RCC 7860 (cell line): ENCODE measurements at regions not wholly inside any gene's neighbourhood (a gene's known extent, or its start where the extent isn't known, plus 50 kb on each side); places are given as distances from the start of the nearest gene placed in this dataset.

ENCODE experiments used
- DNase-seq: peaks from one replicate; pipeline ENCODE4 v3.0.0-alpha.2; 2015; ENCODE audit warnings: low spot score
- FAIRE-seq: peaks from 2 replicates; lab custom pipeline; 2012; peaks lifted over from hg19 to GRCh38; lab: Jason Lieb, UNC

DNA sequence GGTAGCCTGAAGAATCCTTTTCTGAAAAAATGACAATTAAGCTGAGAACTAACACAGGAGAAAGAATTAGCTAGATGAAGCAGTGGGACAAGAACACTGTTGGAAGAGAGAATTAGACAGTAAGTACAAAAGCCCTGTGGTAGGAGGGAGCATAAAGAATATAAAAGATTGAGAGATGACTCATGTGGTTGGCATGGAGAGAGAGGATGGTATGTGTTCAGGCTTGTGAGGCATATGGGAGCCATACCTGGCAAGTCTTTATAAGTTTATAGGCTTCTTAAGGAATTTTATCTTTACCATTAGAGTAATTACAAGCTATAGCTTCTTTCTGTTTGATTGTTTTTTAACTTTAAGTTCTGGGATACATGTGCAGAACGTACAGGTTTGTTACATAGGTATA is 325.0 kb downstream of the ARL6IP6 start:
- FAIRE-seq, result no peak

DNA sequence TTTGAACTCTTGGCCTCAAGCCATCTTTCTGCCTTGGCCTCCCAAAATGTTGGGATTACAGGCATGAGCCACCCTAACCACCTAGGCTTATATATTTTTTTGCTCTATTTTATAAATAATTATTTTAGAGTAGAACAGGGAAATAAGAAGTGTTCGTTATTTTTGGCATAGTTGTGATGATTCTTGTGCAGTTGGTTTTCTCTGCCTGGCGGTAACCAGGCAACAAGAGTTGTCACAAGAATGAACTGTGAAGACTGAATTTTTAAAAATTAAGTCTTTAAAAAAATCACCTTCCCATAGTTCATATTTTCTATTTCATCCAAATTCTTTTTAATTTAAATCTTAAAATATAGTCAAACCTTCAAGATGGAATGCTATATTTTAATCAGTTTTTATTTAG is 310.2 kb downstream of the ARL6IP6 start:
- DNase-seq (no peak), FAIRE-seq (no peak)

More for the DNA sequence above, 325.0 kb downstream of the ARL6IP6 start:
- DNase-seq, result no peak

DNA sequence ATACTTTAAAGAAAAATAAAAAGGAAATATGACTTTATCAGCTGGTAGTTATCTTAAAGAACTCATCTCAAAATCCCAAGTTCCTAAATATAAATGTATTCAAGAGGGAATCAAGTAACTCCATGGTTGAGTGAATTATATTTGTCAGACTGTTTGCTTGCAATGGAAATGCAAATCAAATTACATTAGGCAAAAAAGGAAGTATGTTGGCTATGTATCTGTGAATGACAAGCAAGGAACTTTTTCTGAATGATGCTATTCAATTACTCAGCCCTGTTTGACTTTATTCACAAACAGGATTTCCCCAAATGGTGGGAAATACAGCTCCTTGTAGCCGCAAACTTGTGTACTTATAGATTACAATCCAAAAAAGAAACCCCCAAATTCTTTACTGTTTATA is 309.1 kb downstream of the ARL6IP6 start:
- FAIRE-seq, result no peak
- no peak for DNase-seq

DNA sequence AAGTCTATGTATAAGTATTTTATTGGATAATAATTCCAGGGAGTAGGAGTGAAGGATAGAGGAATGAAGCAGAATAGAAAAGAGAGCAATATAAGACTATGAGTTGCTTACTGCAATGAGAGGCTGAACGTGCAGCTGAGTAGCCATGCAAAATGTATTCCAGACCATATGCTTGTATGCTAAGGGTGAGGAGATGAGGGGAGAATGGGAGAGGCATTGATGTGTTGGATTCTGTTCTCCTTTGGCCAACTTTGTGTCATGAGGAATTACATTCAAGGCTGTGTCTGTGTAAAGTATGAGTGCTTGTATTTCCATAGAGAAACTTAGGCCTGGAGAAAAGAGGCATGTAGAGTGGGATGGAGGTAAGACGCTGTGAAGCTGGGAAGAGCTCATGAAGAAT is 301.8 kb downstream of the ARL6IP6 start:
- DNase-seq (no peak), FAIRE-seq (no peak)

DNA sequence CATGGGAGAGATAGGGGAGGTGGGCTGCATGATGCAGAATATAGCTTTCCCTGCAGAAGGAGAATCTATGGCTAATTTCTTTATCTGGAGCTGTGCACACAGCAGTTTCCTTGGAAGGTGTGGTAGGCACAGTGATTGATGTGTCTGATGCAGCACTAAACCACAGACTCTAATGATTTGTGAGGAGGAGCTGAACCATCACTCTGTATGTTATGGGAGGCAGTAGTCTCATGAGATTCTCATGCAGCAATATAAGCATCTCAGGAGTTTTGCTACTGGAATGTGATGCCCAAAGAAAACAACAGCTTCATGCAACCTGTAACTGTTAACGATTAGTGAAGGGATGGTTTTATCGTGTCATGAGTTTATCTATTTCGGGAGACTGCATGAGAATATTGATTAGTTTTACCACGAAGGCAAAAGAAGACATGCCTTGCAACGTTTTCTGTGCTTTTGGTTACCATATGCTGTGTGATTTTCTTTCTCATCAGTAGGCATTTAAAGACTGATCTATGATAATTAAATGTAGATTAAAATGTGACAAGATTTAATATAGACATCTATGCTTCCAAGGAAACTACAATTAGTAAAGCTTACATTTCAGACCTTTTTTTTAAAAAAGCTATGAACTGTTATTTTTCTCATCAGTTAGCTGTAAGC is 286.8 kb downstream of the ARL6IP6 start:
- FAIRE-seq, result no peak
- DNase-seq, result no peak

DNA sequence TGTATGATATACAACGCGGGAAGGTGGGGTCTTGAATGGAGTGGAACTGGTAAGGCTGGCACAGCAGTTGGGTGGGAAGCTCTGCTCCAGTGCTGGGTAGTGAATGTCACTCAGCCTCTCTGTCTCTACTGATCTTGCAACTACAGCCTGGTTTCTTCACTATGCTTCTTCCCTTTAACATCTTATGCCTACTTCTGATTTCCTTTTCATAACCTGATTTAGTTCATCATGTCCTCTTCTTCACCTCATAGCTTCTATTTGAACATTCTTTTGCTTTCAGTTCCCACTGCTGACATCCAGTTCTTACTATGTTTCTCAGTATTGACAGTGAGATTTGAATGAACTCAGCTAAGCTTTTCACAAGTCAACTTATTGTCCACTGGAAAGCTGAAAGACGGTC is 286.2 kb downstream of the ARL6IP6 start:
- FAIRE-seq, result no peak
- no peak for DNase-seq

DNA sequence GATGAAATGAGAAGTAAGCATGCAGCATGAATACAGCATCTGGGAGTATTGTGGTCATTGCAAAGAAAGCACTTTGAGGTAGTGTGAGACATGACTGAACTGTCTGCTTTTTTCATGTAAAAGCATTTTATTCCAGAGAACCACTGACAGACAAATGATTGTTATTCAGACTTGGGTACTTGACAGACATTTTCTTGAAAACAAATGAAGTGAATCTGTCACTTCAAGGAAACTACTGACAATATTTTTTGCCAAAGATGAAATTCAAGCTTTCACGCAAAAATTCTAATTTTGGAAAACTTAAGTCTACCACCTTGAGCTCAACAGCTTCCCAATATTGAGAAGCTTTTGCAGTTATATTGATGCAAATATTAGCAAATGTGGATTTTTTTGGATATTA is 255.7 kb downstream of the ARL6IP6 start:
- FAIRE-seq, result no peak
- no peak for DNase-seq

DNA sequence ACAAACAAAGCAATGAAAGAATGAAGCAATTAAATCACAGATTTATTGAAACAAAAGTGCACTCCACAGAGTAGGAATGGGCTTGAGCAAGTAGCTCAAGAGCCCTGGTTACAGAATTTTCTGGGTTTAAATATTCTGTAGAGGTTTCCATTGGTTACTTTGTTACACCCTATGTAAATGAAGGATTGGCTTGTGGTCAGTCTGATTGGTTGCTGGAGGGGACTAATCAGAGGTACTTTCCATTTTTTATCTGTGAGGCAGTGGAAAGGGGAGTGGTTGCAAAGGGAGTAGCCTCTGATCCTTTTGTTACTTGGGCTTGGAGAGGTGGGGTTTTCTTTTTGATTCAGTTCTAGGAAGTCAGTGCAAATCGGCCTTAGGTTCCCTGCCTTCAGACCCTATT is 253.3 kb downstream of the ARL6IP6 start:
- DNase-seq (no peak), FAIRE-seq (no peak)

DNA sequence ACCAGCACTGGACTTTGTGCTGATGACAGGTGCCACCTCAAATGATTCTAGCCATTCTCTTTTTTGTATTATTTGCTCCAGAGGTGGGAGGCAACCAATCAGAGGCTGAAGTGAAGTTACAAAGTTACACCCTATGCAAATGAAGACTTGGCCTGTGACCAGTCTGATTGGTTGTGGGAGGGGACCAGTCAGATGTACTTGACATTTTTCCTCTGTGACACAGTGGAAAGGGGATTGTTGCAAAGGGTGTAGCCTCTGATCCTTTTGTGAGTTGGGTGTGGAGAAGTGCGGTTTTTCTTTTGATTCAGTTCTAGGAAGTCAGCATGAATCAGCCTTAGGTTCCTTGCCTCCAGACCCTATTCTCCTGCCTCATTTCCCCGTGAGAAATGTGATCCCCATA is 244.0 kb downstream of the ARL6IP6 start:
- FAIRE-seq (no peak), DNase-seq (no peak)

DNA sequence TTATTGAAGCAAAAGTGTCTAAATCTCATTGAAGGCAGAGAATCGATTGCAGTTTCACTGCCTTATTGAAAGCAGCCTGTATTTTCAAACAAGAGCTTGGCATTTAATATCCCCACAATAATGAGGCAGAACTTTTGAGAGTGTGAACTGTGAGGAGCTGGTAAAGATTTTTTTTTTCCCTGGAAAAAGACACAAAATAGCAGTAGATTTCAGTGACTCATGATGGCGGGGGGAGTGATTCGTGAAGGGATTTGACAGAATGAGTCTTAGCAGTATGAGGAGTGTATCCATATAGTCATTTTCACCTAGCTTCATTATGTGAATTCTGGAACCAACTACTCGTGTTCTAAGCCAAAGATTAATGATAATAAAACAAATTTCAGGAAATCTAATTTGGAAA is 242.9 kb downstream of the ARL6IP6 start:
- DNase-seq, result no peak
- FAIRE-seq, result no peak

DNA sequence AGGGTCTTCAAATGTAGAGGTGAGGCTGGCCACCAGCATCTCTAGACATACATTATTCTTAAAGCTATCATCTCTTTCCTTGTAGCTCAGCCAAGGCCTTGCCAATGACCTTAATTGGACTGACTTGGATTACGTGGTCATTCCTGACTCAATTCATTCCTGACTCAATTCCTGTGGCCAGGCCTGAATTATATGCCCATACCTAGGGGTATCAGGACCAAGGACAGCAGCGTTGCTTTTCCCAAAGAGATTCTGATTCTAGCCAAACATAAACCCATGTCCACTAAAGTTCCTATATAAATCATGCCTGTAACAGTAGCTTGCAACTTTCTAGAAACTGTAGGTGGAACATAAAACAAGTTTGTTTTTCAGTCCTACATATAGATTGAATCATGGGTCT is 231.7 kb downstream of the ARL6IP6 start:
- DNase-seq (no peak), FAIRE-seq (no peak)

DNA sequence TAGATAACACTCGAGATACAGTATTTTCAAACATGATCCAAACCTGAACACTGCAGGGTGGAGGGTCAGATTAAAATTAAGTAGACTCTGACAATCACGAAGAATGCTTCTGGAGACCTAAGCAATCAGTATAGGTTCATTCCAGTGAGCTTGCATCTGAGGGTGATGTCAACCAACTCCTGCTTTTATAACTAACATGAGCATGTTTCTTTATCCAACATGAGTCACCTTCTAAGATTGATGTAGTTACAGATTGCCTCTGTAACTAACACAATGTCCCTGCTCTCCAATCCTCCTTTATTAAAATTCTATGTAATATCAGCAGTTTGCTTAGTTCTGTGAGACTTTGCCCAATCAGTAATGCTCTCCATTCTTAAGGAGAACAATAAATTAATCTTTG is 225.7 kb downstream of the ARL6IP6 start:
- no peak for DNase-seq
- FAIRE-seq, result no peak

DNA sequence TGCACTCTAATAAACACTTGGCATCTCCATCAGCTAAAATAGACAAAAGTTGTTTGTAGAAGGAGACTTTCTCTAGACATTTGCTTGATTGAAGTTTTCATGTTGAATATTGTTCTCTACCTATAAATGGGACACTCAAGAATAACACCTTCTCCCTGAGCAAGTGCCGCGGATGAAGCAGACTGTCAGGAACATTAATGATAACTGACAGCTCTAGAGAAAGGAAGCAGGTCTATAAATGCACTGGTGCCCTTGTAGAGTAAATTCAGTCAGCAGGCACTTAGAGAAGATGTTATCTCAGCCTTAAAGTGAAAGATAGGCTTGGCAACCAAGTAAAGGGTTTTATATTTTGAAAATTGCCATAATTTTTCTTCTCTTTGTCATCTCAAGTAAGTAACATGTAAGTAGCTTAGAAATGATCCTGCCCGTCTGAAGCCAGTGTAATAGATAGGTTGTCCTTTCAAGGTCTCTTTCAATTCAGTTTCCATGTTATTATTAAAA is 224.6 kb downstream of the ARL6IP6 start:
- DNase-seq, result no peak
- FAIRE-seq, result no peak

DNA sequence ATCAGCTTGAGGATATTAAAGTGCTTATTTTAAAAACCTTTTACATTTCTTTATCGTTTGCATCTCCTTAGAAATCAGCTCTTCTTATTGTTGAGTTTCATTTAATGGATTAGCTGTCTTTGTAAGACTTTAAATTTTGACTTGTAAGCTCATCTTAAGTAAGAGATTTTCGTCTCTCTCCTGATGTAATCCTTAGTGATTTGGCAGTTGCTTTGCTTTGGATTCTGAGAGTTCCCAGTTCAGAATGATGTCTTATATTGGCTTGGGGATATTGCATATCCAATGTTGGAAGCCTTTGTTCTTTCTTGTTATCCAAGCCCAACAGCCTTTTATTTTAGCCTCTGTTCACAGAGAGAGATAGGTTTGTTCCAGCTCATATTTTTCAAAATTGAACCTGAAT is 212.1 kb downstream of the ARL6IP6 start:
- FAIRE-seq, result no peak
- no peak for DNase-seq

DNA sequence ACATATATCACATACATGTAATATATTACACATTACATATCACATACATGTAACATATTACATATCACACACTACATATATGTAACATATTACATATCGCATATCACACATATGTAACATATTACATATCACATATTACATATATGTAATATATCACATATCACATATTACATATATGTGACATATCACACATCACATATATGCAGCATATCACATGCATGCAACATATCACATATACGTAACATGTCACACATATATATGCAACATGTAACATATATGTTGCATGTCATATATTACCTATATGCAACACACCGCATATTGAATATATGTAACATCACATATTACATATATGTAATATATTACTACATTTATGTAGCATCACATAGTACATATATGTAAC is 211.2 kb downstream of the ARL6IP6 start:
- DNase-seq, result no peak
- FAIRE-seq, result no peak

DNA sequence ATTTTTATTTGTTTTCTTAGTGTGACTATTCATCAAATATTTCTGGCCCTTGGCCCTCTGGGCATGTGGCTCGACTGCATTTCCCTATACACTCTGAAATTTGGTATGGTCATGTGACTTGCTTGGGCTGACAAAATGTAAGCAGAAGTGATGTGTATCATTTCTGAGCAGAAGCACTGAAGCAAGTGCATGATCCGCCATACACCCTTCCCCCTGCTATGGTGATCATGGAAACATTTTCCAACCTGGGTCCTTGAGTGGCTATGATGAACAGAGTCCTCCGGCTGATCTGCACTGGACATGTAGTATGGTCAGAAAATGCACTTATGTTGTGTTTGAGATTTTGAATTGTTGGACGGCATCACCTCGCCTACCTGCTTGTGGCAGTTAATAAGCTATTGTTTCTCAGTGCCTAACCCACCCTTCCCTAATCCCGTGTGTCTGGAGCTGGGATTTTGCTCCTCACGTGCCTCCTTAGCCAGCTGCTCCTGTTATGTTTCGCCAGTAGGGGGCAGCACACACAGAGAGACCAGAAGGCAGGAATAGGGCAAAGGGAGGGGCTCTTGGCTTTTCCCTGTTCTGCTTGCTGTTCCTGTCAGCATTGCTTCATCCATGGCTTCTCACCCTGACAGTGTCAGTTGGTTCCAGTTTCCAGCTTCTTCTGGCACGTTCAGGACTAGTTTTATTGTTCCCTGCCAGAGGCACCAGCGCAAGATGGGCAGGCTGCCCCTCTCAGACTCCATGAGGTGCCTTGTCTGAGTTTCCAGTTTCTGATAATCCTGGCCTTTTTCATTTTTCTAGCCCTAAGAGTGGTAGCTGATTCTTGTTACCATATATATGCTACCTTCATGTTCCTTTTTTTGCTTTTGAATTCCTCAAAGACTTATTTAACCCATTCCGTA is 207.4 kb downstream of the ARL6IP6 start:
- DNase-seq (peak; percentile 52), FAIRE-seq (no peak)

DNA sequence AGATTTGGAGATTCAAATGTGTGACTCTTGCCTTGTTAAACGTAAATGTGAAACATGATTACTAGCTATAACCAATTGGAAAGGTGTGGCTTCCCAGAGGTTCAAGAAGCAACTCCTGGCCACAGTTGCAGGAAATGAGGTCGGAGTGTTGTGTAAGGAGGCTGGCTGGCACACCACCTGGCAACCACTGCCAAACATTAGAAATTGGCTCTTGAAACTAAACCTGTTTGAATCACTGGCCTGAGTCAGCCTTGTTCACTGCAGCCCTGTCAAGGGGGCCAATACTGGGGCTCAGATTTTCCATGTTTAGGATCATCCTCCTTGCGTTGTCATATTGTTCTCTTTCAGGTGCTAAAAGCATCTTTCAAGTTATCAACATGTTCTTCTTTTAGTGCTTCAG is 206.3 kb downstream of the ARL6IP6 start:
- DNase-seq (no peak), FAIRE-seq (no peak)

DNA sequence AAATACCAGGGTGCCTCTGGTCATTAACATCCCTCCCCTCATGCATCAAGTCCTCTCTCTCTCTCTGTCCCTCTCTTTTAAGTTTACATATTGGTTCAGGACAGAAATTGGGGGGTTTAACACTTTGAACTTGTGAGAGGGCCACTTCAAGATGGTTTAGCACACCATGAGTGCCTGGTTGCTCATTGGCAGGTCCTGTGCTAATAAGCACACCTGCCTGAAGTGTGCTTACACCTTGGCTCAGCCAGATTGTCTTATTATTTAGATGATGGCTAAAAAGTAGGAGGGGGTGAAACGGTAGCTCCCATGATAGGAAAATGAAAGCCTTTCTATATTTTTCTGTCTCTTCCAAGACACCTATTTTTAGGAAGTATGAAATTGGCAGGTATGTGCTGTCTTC is 205.8 kb downstream of the ARL6IP6 start:
- no peak for FAIRE-seq
- DNase-seq, result no peak

DNA sequence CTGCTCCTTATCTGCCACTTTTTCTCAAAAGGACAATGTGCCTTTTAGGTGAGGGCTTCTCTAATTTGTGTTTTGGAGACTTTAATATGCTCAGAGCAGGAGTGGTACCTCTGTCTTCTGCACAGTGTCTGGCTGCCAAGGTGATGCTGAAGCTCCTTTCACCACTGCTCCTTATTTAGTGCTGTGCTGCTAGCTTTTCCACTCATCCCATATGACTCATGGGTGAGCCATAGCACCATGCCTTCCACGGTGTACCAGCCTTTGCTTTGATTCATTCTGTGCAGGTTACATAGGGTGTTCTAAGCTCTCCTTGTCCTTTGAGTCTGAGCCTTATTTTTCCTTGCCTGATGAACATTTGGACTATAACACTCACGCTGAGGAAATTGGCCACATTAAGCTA is 202.4 kb downstream of the ARL6IP6 start:
- FAIRE-seq, result no peak
- DNase-seq, result no peak

DNA sequence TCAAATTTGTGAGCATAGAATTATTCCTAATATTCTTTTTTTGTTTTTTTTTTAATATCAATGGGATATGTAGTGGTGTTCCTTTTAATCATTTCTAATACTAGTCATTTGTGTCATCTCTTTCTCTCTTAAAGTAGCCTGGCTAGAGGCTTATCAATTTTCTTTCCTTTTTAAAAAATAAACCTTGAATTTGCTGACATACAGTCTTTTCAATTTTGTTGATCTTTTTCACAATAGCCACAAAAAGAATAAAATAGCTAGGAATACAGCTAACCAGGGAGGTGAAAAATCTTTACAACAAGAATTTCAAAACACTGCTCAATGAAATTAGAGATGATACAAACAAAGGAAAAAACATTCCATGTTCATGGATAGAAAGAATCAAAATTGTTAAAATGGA is 192.6 kb downstream of the ARL6IP6 start:
- DNase-seq (no peak), FAIRE-seq (no peak)

DNA sequence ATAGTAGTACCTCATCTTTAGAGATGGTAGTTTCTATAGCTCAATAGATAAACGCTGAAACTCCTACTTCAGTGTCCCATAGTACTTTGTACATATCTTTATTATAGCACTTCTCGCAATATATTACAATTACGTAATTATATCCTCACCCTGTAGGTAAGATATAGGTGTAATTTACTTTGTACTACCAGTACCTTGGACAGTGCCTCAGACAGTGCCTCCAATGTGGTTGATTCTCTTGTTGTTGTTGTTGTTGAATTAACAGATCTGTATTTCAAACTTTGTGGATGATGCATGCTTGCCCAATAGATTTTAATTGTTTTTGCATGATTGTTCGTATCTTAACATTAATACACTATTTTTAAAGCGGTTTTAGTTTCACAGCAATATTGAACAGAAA is 188.6 kb downstream of the ARL6IP6 start:
- FAIRE-seq, result no peak
- DNase-seq, result no peak

DNA sequence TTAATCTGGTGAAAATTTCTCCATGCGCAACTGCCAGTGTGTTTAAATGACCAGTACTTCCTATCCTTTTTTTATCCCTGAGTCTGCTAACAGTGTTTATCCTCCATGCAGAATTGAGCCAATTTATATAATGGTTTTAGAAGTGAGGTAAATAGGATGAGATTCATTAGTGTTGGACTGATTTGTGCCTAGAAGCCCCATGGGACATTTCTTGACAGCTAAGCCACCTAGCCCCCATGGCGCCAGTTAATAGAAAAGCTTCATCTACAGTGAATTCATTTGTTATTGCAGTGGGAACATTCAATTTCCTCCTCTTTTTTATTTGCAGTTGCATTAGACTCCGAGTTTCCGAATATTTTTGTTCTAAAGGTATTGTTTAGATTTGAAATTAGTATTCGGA is 175.6 kb downstream of the ARL6IP6 start:
- FAIRE-seq (no peak), DNase-seq (no peak)
